H1 (cell line): ENCODE measurements at regions not wholly inside any gene's neighbourhood (a gene's known extent, or its start where the extent isn't known, plus 50 kb on each side); places are given as distances from the start of the nearest gene placed in this dataset.

Experiments used
- ATF2 ChIP-seq: IDR thresholded peaks from 2 replicates; pipeline ENCODE4 v1.6.1; 2012; ENCODE audit warnings: low read length, inconsistent platforms
- BCL11A ChIP-seq, 2 experiments: IDR thresholded peaks; one replicate each; pipeline ENCODE4 v1.6.1; 2011; ENCODE audit warnings: low read depth in 2 of 2, low read length in 2 of 2, mild to moderate bottlenecking in 2 of 2
- CHD2 ChIP-seq: IDR thresholded peaks from 2 replicates; pipeline ENCODE4 v1.6.1; 2012; ENCODE audit warnings: low read length, improper control_type of control experiment
- POU5F1 ChIP-seq: IDR thresholded peaks from 2 replicates; pipeline ENCODE4 v1.6.1; 2011; ENCODE audit warnings: low read depth, mild to moderate bottlenecking, low read length, moderate library complexity
- SUZ12 ChIP-seq: fragments of 200-600 bp; sonication (generic); IDR thresholded peaks from 2 replicates; pipeline ENCODE4 v1.6.1; 2012; ENCODE audit warnings: mild to moderate bottlenecking, inconsistent platforms, low read length, moderate library complexity, mixed read lengths

DNA sequence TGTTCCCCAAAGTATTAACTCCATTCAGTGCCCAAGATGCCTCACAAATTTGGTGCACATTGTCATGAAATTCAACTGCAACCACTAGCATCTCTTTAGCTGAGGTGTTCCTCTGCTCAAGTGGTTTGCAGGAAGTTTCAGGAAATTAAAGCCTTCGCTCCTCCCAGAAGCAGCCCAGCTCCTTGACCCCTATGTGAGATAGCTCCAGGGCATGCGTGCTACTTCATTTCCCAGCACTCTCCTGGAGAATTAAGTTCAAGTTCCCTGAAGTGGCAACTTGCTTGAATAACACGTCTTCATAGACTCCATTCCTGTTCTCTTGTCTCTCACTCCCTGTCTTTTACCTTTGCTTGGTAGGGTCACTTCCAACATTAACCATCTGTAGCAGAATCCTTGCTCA lies 750.3 kb downstream of the REEP3 start (continued):
- TF ChIP-seq SUZ12 (no peak), CHD2 (no peak), BCL11A (IDR thresholded peaks at IDR 0.05; ENCODE audit: low read depth in 2 of 2, low read length in 2 of 2) (no peak), POU5F1 (no peak), ATF2 (no peak)
